ENCODE measurements at regions not wholly inside any gene's neighbourhood (a gene's known extent, or its start where the extent isn't known, plus 50 kb on each side); places are given as distances from the start of the nearest gene placed in this dataset.

DNA sequence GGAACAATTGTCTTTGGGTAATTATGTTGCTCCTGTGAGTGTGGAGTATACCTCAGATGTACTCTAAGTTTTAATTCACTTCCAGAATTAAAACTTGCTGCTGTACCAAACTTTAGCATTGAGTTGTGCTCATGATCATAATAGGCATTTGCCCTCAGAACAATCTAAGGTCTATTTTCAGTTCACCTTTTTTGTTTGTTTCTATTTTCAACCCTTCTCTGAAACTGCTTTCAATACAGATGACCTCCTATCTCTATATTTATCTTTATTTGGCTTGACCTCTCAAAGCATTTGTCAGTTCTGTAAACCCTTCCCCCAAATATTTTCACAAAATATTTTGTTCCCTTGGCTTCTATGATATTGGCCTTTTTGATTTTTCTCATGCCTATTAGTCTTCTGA is 873.0 kb downstream of the OLFM4 start:
- H3K4me3 ChIP-seq (replicated peaks in 1 of 2; ENCODE audit: low read depth in 2 of 2, low read length in 2 of 2), result no peak overlapping the region
- no peak for DNase-seq (ENCODE audit: low read depth in 2 of 2)
- TF ChIP-seq CTCF (IDR thresholded peaks at IDR 0.05; ENCODE audit: low read depth, low read length), result no peak

GRCh38 chr13:53907891-53908290 is 879.3 kb downstream of the OLFM4 start:
- no peak overlapping the region for H3K4me3 ChIP-seq (replicated peaks in 1 of 2; ENCODE audit: low read depth in 2 of 2, low read length in 2 of 2)
- no peak for TF ChIP-seq CTCF (IDR thresholded peaks at IDR 0.05; ENCODE audit: low read depth, low read length)
- no peak for DNase-seq (ENCODE audit: low read depth in 2 of 2)

DNA sequence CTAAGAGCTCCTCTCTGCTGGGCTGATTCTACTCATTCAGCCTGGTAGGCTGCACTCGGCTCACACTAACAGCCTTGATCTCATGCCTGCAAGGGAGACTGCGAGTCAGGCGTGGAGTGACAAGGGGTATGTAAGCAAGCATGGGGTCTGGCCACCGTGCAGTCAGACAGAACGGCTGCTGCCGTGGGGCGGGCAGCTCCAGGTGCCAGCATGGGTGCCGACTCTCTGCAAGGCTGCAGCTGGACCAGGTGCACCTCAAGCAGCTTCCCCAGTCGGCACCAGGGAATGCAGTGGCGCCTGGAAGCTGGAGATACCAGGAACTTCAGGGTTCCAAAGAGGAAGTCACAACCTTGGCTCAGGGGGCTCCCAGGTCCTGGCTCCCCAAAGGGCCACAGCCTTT is 892.3 kb downstream of the OLFM4 start:
- H3K4me3 ChIP-seq (replicated peaks in 1 of 2; ENCODE audit: low read depth in 2 of 2, low read length in 2 of 2), result no peak overlapping the region
- no peak for TF ChIP-seq CTCF (IDR thresholded peaks at IDR 0.05; ENCODE audit: low read depth, low read length)
- DNase-seq (ENCODE audit: low read depth in 2 of 2), result no peak

DNA sequence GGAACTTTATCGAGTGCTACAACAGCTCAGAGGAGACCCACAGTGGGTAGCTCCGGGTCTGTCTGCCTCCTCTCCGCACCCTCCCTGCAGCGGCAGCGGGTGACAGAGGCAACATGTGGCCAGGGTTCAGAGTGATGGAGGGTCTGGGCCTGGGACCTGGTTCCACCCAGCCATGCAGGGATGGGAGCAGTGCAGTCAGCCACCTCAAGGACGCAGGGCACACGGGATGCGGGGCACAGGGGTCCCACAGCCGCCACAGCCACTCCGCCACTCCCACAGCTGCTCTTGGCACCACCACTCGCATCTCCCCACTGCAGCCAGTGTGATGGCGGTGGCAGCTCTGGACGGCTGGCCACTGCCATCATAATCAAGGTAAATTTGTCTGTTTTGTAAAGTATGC is 892.9 kb downstream of the OLFM4 start:
- H3K4me3 ChIP-seq (replicated peaks in 1 of 2; ENCODE audit: low read depth in 2 of 2, low read length in 2 of 2), result no peak overlapping the region
- no peak for TF ChIP-seq CTCF (IDR thresholded peaks at IDR 0.05; ENCODE audit: low read depth, low read length)
- no peak for DNase-seq (ENCODE audit: low read depth in 2 of 2)

- DNase-seq (ENCODE audit: low read depth in 2 of 2), result no peak
- TF ChIP-seq CTCF (IDR thresholded peaks at IDR 0.05; ENCODE audit: low read depth, low read length), result no peak
- H3K4me3 ChIP-seq (replicated peaks in 1 of 2; ENCODE audit: low read depth in 2 of 2, low read length in 2 of 2), result no peak overlapping the region
Observed at GRCh38 chr13:53941588-53942190, 913.1 kb downstream of the OLFM4 start.

DNA sequence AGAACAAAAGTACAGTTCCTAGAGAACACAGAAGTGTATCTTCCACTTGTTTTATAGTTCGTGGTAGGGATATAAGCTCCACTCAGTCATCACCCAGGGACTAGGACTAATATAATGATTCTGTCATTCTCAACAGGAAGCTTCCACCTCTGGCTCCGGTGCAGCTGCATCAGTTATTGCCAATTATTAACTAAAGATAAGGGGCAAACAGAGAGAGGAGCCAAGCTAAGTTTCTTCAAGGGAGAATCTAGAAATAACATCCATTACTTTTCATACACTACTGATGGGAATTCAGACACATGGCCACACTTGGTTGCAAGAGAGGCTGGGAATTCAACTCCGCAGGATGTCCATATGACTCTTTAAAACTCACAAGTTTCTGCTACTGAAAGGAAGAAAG is 917.9 kb downstream of the OLFM4 start:
- no peak for DNase-seq (ENCODE audit: low read depth in 2 of 2)
- TF ChIP-seq CTCF (IDR thresholded peaks at IDR 0.05; ENCODE audit: low read depth, low read length), result no peak
- H3K4me3 ChIP-seq (replicated peaks in 1 of 2; ENCODE audit: low read depth in 2 of 2, low read length in 2 of 2), result no peak overlapping the region

GRCh38 chr13:53953183-53953582 is 924.6 kb downstream of the OLFM4 start:
- H3K4me3 ChIP-seq (replicated peaks in 1 of 2; ENCODE audit: low read depth in 2 of 2, low read length in 2 of 2), result no peak overlapping the region
- no peak for DNase-seq (ENCODE audit: low read depth in 2 of 2)
- no peak for TF ChIP-seq CTCF (IDR thresholded peaks at IDR 0.05; ENCODE audit: low read depth, low read length)
